CD4-positive, alpha-beta T cell treated with Interleukin-4 for 1 hour (primary cell): ENCODE measurements at regions not wholly inside any gene's neighbourhood (a gene's known extent, or its start where the extent isn't known, plus 50 kb on each side); places are given as distances from the start of the nearest gene placed in this dataset.
"Not testable (repeated sequence)": the region's sequence is repeated elsewhere in the genome, so short reads cannot be mapped to it uniquely, and the experiment has no call there.

Experiments used
- DNase-seq, 2 donors: peaks; one replicate each; pipeline ENCODE4 v3.0.0-alpha.2; 2020 to 2022

DNA sequence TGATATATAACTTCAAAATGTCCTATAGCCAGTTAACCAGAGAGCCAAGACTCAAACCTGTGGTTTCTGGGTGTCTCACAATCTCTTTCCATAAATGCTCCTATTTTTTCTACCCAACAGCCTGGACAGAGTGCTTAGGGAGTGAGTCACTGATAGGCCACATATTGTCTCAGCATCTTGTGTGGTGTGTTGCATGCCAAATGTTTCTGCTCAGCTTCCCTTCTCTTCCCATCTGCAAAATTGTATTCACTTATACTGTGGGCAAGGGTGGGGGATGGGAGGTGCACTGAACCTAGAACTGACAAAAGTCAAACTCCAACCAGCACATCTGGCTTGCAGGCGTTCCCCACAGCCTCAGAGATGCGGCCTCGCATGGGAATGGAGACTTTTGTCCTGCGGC lies 123.3 kb downstream of the KCNA5 start:
- DNase-seq = no peak

DNA sequence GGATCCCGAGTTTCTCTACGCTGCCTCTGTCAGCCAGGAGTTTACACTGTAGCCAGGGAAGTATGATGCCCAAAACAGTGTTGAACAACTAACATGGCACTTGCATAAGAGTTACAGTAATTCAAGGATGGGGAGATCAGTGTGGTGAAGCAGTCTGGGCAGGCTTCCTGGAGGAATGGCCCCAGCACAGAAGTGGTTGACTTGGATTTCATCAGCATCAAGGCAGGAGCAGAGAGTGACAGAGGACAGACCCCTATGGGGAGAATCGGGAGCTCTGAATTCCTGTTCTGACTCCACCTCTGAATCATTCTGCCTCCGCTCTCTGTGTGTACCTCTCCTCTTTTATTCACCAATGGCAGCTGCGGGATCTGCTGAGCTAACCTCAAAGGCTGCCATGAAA lies 124.5 kb downstream of the KCNA5 start:
- DNase-seq = no peak

DNA sequence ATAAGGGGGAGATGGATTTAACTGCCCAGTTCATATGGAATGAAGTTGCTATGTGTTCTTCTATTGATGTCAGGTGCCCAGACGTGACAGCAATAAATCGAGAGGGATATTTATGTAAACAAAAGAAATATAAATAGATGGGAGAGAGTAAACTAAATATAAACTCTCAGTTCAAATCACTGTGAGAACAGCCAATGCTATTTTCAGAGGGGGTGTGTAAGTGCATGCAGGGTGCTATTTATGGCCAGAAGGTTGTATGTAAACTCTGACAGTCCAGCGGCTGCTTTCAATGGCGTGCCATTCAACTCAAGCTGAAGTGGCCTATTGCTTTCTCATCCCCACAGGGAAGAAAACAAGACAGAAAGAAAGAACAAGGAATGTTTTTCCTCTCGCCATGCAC lies 127.2 kb downstream of the KCNA5 start:
- DNase-seq = no peak

DNA sequence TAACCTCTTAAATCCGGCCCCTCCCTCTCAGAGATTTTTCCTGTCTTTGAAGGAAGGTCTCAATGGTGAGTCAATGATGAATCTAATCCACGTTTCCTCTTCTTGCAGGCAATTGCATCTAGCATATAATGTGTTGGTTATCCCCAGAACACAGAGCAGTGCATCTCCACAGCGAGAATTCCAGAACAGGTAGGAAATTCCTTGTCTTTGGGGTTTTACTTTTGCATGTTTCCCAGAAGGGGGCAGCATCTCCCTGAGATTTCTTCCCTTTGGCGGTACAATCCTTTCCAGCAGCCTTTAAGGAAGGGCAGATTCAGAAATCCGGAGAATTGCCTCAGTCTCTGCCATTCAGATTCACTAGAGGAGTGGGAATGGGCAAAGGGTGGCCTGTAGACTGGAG lies 128.0 kb downstream of the KCNA5 start:
- DNase-seq = no peak

DNA sequence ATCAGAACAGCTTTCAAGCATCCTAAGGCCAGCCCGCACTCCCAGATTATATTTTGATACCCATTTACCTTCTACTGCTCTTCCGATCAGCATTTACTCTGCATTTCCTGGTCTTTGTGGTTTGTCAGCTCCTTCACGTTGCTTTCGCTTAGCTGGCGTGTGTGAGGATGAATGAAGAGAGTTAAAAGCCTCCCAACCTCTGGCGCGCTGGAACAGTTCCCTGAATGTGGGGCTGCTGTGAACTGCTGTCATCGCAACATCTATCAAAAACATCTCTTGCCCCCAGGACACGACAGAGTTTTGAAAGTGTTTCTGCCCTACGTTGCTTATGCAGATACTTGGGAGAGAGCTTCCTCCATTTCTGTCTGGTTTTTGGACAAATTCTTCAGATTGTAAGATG lies 129.2 kb downstream of the KCNA5 start:
- no peak for DNase-seq

DNA sequence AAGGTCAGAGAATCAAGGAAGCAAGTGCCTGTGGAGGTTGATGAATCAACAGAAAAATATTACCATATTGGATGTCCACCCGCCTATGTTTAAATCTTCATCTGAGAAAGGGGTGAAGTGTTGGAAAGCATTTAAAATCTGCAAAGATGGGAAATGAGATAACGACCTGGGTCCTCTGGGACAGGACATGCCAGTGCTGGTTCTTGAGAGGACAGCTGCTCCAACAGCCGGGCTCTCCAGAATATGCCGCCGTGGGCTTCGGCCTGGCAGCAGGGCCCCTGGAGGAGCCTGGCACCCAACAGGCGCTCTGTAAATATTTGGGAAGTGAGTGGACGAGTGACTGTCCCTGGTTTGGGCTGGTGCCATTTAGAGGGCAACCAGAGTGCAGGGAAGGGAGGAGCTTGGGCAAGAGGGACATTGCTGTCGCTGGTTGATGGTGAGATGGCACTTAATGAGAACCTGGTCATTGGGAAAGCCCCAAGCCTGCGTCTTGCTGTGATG lies 129.9 kb downstream of the KCNA5 start:
- no peak for DNase-seq

DNA sequence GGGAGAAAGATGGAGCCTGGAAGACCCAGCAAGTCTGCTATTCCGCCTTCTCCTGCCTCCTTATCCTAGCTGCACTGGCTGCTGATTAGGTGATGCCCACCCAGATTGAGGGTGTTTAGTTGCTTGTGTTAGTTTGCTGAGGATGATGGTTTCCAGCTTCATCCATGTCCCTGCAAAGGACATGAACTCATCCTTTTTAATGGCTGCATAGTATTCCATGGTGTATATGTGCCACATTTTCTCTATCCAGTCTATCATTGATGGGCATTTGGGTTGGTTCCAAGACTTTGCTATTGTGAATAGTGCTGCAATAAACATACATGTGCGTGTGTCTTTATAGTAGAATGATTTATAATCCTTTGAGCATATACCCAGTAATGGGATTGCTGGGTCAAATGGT lies 131.7 kb downstream of the KCNA5 start:
- not testable (repeated sequence) for DNase-seq

DNA sequence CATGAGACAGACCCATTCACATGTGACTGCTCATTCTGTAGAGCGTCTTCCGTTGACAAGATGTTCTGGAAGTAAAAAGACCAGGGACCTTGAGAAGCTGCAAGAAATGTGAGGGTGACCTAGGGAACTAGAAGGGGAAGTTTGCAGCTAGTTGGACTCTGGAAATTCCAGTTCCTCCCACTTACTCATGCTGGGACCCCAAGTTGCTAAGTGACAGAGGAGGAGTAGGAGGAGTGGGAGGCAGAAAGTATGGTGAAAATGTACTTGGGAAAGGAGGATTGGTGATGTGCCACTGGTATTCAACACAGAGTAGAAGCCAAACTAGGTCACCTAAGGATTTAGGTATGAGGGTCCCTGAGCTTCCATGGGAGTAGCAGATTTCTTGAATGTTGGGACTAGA lies 132.4 kb downstream of the KCNA5 start:
- no peak for DNase-seq

DNA sequence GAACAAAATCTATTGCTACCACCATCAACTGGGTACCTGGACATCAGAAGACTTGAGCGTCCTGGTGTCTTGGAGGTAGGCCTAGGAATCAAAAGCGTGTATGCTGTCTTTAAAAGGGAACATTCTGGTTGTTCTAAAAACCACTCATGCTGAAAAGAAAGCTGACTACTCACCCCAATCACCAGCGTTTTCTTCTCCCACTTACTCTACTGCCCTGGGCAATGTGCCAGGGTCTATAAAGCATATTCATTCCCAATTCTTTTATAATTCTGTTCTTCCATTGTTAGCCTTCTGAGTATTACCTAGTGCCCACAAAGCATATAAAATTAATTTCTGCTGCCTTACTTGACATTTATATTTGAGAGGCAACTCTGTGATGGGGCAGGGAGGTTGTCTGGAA lies 133.4 kb downstream of the KCNA5 start:
- DNase-seq = no peak

DNA sequence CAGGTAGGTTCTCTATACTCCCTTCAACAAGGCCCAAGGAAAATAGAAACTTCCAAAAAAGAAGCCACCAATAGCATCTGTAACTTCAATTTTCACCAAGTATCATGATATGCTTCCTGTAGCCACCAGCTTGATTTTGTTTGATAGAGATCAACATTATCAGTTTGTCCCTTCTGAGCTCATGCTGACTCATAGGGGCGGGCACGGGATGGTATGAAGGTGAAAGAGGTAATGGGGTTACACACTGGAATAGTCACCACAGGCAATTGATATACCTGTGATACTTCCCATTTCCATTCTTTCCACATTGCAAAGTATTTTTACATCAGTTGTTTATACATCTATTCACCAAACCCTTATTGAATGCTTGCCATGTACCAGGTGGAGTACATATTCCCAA lies 134.1 kb downstream of the KCNA5 start:
- DNase-seq = no peak

DNA sequence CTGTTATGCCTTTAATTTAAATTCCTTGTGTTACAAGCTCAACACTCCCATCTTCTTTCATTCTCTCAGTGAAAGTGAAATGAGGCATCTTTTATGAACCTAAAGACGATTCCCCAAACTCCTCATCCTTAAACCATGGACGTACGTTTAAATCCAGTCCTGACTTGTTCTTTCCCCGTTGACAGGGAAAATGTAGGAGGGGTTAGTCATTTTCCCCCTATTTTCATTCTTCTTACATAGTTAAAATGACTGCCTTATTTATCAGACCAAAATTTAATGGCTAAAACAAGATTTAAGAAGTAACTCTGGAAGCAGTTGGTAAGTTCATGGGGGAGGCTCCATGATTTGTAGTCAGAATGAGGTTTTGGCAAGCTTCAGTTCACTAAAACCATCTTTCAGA lies 134.9 kb downstream of the KCNA5 start:
- DNase-seq = no peak

DNA sequence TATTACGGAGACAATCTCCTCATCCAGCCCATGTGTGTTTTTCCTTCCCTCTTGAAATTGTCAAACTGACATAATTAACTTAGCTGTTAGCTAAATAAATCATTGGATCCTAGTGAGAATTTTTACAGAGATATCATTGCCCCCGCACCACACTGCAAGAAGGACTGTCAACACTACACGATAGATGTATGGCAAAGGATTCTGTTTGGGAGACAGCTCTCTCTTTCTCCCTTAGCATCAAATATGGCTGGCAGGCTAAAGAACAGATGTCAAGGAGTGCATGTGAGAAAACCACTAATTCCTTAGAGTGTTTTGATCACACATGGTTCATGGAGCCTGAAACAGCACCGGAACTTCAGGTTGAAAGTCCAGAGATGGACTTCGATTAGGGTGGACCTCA lies 136.8 kb downstream of the KCNA5 start:
- no peak for DNase-seq

DNA sequence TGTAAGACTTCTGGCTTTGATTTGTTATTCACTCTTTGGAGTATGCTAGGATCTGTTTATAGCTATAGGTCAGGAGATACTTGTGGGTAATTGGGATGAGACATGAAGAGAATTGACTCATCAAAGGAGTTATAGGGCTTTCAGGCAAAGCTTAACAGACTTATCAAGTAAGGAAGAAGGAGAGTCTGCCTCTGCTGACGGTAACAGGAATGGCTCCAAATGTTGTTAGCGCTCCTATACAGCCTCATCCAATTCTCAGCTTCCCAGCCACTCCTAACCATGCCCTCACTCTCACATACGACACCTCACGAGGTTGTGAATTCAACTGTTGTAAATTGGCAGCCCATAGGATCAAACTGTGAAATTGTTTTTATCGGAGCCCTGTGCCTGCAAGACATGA lies 140.5 kb downstream of the KCNA5 start:
- DNase-seq = no peak

DNA sequence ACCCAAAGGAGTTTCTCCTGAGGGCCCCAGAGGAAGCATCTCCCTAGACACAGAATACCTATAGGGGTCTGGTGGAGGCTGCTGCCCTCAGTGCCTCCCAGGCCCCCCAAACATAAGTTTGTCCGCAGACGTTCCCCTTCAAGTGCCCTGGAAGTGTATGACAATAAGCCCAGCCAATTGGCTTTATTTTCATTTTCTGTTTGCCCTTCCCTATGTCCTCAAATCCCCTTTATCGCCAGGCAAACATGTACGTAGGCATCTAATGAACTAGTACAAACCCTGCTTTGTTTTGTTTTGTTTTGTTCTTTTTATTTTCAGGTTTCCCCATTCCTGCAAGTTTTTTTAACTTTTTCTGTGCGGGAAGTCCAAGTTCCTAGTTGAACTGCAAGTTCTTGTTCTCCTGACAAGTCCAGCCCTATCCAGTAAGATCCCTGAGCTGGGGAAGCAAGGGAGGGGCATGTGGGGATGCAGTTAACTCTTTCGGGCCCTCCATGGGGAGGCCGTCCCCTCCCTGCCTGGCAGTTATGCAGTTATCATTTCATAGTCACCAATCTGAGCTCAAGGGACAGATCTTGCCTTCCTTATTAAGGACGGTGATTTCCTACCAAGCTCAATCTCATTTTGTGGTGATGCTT lies 141.9 kb downstream of the KCNA5 start:
- no peak for DNase-seq

DNA sequence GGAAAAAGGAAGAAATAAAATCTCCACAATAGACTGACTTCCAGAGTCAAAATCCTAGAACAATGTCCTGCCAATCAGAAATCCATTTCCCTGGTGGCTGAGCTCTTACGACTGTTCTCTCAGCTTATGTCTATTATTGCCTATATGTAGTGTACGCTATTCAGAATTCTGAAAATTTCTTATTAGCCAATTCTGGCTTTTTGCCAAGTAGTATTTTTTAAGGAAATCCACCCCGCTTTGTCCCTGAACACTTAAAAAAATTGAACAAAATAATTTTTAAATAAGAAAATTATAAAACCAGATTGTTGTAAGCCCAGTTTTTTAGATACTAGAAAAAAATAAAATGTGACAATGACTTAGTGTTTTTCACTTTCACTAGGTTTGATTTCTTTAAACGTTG lies 143.0 kb downstream of the KCNA5 start:
- DNase-seq = no peak

DNA sequence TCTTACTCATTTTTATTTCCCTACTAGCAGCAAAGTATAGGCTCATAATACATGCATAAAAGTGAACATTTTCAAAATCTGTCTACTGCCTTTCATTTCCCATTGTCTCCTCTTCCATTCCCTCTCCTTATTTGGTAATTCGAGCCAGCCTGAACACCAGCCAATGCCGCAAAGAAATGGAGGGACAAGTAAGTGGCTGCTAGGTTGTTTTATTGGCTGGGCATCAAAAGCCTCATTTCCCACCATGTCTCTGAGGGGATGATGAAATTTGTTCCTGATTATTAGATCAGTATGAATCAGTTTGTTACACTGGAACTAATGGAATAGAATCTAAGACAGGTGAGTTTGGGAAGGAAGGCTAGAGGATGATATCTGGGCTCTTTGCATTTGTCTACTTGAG lies 143.5 kb downstream of the KCNA5 start:
- DNase-seq = no peak

DNA sequence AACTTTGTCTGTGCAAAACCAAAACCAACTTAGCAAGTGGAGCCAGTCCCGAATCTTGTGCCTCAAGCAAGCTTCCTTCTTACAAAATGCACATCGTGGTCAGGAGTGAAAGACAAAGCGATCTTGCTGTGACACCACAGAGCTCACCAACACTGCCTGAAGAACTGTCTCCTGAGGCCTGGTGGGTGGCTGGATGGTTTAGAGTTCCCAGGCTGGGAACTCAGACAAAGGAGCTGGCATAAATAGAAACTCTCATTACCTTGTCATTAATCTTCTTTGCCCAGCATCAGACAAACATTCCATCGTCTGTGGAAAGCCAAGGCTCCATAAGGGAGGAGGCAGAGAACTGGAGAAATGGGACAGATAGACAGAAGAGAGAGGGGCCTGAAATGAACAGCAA lies 144.8 kb downstream of the KCNA5 start:
- no peak for DNase-seq

DNA sequence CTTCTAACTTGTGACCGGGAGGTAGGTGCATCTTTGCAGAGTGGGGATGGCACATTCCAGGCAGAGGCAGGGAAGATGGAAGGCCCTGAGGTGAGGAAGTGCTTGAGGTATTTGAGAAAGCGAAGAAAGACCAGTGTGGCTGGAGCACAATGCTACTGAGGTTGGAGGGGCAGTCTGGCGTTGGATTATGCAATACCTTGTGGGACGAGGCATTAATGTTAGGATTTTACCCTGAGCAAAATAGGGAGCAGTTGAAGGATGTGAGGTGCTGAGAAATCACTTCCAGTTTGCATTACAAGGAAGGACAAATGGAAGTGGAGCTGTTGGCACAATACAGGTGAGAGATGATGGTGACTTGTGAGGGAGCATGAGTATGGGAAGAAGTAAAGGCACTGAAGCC lies 145.5 kb downstream of the KCNA5 start:
- no peak for DNase-seq

DNA sequence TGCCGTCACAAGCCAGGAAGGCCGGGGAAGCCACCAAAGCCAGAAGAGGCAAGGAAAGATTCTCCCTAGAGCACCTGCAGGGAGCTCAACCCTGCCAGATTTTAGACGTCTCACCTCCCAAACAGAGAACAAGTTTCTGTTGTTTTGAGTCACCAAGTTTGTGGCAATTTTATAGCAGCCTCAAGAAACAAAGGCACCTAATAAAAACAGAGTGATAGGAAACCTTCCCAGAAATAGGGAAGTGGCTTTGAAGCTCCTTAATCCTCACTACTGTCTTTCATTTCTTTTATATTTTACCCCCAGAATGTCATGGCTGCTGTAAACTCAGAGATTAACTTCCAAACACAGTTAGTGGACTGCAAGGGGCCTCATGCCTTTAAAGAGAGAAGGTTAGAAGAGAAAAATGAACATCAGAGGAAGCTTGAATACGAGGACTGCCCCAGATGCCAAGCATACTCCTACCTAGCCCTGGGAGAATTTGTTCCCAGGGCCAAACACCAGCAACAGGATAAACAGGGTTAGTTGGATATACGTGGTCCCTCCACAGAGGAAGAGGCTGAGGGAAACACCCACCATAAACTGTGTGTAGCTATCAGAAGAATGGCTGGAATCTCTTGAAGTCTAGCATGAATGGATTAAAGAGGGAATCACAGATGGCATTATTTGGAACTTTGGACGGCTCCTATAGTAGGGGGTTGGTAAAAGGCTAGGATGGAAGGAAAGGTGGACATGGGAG lies 148.3 kb downstream of the KCNA5 start:
- no peak for DNase-seq

DNA sequence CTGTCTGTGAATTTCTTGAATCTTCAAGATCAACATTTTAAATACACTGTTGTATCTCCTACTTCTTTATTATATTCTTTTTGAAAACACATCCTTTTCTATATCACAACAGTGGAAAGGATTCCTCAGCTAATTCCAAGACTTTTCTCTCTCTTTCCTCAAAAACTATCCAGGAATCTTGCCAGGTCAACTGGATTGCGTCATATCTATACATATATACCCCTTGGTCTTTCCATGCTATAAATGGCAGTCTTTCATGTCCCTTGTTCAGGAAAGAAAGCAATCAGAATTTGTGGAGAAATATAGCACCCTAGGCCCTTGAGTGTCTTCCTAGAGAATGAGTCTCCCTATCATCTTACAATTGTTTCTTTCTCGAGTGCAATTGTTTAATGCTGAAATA lies 149.0 kb downstream of the KCNA5 start:
- DNase-seq = no peak

DNA sequence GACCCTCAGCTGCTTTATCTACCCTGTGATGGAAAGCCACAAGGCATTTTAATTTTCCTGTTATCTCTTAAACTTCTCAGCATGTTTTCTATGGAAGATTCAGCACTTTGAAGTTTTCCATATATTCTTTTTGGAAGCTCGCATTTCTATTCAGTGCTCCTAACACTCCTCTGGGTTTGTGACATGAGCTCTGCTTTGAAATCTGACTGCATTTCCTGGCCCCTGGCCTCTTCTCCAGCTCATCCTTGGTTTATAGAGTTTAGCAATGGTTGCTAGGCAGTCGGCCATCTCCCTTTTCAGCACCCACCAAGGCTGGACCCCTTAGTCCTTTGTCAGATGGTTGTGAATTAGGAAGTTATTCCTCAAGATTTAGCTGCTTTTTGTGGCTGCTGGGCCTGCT lies 150.6 kb downstream of the KCNA5 start:
- DNase-seq = no peak

DNA sequence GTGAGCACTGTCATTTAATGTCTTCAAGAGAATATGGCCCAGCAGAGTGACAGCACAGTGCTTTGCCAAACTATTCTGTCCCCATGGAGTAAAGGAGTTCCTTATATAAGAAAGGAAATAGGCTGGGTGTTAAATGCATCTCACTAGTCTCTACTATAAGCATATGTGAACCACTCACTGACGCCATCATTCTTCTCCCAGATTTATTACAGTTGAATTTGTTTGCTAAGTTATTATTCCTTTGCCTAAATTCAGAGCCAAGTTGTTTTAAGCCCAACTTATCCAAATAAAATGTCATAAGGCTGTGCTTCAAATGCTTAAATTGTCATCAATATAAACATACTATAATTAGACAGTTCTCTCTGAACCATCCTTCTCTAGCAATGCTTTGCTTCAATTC lies 151.6 kb downstream of the KCNA5 start:
- DNase-seq = no peak

DNA sequence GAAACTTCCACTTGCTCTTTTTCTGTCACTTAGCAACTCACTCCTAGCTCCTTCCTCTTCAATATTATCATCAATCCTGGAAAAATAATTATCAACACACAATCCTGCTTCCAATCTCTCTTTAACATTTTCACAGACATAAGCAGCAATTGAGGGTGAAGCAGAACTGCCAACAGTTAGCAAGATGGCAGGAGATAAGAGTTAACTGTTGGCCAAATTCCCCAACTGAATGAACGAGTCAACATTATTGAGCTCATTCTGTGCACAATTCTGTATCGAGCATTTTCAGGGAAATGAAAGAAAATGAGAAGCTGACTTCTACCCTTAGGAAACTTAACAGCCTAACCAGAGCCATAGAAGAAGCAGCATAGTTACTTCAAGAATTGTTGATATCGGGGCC lies 152.0 kb downstream of the KCNA5 start:
- no peak for DNase-seq

DNA sequence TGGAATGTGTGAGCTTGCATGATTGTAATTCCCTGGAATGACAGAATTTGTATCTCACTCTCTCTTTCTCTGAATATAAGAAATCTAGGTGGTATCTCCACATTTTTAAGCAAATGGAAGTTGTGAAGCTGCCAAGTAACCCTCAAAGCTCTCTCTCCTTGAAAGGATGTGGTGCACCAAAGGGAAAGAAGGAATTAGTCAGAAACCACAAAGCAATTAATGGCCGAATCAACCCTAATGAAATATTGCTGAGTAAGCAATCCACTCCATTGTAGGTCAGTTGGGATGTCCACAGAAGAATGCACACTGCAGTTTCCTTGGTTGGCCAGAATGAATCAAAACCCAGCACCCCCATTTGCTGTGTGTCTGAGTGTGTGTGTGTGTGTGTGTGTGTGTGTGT lies 153.5 kb downstream of the KCNA5 start:
- no peak for DNase-seq

DNA sequence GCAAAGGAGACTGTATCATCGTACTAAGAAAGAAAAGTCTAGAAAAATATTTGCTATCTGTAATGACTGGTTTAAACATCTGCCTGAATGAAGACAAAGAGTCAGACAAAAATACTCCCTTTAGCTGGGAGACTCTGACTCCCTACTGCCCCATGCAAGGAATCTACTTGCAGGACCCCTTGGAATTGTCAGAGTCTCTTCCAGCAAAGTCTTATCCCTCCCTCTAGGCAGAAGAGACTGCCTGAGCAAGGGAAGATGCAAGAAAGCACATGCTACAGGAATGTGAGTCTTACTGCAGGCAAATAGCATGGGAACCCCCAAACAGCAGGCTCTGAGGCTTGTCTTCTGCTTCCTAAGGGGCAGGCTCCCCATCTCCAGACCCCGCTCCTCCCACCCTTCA lies 154.0 kb downstream of the KCNA5 start:
- no peak for DNase-seq
